ENCODE measurements at regions not wholly inside any gene's neighbourhood (a gene's known extent, or its start where the extent isn't known, plus 50 kb on each side); places are given as distances from the start of the nearest gene placed in this dataset.
A peak's percentile ranks its signal among the peaks of the same experiment; 100 is the strongest.

GRCh38 chr11:91248199-91248807 is 976.3 kb upstream of the FAT3 start:
- no peak for DNase-seq (ENCODE audit: low read depth, low spot score)

DNA sequence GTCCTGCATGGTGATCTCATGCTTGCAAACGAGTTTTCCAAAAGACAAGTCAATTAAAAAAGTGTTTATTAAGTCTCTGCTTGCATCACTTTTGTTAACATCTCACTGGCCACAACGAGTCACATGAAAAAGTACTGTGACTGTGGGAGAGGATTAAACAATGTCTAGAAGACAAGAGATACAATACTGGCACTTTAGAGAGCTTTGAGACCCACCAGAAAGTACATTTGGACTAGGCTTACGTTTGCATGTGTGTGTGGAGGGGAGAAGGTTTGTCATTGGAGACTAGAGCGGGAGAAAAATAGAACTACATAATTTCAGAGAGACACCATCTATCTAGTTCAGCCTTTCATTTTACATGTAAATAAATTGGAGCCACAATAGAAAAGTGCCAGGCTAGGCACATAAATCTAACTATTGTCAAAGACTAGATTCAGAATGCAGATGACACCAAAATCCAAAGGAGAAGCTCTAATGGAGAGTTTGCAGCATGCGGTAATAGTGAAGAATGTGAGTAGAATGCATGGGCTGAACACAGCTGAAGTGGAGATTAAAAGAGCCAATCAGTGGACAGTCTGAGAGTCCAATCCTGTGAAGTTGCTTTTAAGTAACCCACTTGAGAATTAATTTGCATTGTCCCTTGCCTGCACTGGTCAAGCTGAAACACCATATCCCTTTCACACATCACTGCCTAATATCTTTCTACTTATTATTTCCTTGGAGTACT is 977.4 kb upstream of the FAT3 start:
- no peak for DNase-seq (ENCODE audit: low read depth, low spot score)

DNA sequence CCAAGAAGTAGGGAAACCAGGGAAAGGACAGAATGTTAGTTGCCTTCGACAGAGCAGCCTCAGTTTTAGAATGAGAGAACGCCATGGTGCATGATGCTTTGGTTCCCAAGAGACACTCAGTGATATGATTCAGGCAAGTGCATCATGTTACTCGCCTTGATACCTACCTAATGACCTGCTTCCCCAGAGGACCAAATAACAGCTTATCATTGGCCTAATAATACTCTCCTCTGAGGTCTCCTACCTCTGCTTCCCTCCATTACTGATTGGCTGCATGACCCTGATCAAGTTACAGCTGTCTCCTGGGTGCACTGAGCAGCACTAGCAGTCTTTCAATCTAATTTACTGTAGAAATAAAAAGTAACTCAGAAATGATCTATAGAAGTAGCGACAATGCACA is 979.7 kb upstream of the FAT3 start:
- DNase-seq (ENCODE audit: low read depth, low spot score), result no peak

- no peak for DNase-seq (ENCODE audit: low read depth, low spot score)
Observed at GRCh38 chr11:91243630-91244029, 981.0 kb upstream of the FAT3 start.

DNA sequence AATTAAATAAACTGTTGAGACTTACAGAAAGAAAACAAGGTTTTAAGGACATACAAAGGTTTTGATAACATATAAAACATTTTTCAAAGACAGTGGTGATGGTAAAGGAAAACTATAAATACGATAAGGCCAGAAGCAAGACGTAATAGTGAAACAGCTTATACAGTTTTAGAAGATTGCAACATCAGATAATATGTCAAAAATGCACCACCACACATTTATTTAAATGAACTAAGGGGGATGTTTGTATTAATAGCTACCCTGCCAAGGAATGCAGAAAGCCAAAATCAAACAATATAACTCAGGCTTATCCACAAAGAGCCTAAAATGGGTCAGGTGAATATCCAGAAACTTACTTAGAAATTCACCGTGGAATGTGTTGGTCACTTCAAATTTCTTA is 981.6 kb upstream of the FAT3 start:
- no peak for DNase-seq (ENCODE audit: low read depth, low spot score)

GRCh38 chr11:91241226-91241625 is 983.4 kb upstream of the FAT3 start:
- DNase-seq (ENCODE audit: low read depth, low spot score), result no peak

- no peak for DNase-seq (ENCODE audit: low read depth, low spot score)
Observed at GRCh38 chr11:91239359-91239758, 985.3 kb upstream of the FAT3 start.

DNA sequence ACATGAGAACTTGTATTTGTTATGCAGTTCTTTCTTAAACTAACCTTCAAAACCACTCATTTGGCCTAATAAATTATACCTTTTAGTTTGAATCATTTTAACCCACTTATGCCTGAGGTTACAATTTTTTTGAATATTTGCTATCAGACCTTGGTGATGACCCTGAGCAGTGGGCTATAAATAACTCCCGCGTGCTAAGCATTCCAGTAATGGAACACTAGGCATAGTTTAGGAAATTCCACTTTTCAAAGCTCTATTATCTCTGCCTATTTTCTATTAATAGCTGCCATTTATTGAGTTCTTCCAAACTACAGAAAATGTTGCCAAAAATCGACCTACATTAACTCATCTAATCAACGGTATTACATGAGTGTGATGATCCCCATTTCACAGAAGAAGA is 993.4 kb upstream of the FAT3 start:
- DNase-seq (ENCODE audit: low read depth, low spot score), result no peak

GRCh38 chr11:91230647-91231046 is 994.0 kb upstream of the FAT3 start:
- DNase-seq (ENCODE audit: low read depth, low spot score), result no peak

GRCh38 chr11:91222830-91223229 is 1000.0 kb upstream of the CHORDC1 start:
- DNase-seq (ENCODE audit: low read depth, low spot score), result no peak

DNA sequence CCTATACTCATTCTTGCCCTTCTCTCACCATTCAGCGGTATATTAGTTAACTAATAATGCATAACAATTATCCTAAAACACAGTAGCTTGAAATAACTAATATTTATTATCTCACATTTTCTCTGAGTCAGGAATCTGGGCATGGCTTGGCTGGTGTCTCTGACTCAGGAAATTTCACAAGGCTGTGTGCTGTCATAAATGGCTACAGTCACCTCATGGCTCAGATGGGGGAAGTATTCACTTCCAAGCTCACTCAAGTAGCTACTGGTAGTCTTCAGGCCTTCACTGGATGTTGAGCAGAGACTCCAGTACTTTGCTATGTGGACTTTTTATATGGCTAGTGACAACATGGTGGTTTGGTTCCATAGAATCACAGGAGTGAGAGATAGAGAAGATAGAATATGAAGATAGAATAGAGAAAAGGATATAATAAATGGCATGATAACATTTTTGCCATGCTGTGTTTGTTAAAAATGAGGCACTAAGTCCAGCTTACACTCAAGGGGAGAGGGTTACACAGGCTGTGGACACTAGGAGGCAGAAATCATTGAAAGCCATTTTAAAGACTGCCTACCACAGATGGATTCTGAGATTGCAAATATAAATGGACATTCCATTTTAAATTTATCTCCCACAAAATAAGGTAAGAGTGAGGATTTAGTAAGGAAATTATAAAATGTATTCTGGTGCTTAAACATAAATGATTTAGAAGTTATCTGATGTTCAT is 997.8 kb upstream of the CHORDC1 start:
- no peak for DNase-seq (ENCODE audit: low read depth, low spot score)

DNA sequence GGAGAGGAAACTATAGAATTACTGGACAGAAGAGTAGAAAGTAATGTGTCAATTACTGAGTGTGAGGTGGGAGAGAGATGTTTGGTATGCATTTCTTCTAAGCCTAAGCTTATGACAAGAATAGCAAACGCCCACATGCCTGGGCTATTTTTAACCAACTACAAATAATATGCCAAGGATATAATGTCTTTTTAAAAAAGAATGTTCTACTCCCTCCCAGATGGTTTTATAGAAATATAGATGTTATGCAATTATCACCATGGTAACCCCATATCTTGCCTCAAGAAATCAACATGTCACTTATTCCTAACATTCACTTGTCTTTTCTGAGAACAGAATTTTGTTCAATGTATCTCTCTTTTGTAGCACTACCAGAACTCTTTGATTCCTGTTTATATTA is 996.7 kb upstream of the CHORDC1 start:
- no peak for DNase-seq (ENCODE audit: low read depth, low spot score)

DNA sequence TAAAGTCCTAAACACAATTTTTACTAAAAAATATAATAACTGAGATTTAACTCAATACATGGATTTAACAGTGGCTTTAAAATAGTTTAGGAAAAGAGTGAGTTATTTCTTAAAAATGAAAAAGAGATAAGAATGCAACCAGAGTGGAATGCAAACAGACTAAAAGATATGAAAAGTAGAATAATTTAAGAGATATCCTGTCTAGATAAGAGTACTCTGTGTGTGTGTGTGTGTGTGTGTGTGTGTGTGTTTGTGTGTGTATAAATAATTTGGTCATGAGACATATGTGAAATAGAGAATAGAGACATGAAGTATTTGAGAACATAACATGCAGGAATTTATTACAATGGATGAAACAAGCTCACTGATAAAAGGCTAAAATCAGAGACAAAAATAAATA is 986.9 kb upstream of the CHORDC1 start:
- no peak for DNase-seq (ENCODE audit: low read depth, low spot score)

DNA sequence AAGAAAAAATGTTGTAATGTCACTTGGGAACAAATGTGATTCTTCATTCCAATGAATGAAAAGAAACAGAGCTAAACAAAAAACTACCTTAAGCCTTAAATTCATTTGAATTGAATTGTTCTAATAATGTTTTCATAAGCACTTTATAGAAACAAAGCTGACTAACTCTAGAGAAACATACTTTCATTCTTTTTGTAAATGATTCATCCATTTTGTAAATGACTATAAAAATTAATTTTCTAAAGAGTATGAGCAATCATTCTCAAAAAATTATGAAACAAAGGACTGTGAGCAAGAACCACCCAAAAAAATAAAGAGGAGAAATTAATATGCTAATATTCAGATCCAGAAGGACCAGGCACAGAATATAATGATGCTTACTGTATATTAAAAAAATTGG is 986.5 kb upstream of the CHORDC1 start:
- DNase-seq (ENCODE audit: low read depth, low spot score), result no peak

- DNase-seq (ENCODE audit: low read depth, low spot score), result peak; percentile 93
Observed at GRCh38 chr11:91199866-91200265, 977.0 kb upstream of the CHORDC1 start.

GRCh38 chr11:91194546-91194945 is 971.7 kb upstream of the CHORDC1 start:
- DNase-seq (ENCODE audit: low read depth, low spot score), result no peak

GRCh38 chr11:91188484-91188883 is 965.6 kb upstream of the CHORDC1 start:
- no peak for DNase-seq (ENCODE audit: low read depth, low spot score)

DNA sequence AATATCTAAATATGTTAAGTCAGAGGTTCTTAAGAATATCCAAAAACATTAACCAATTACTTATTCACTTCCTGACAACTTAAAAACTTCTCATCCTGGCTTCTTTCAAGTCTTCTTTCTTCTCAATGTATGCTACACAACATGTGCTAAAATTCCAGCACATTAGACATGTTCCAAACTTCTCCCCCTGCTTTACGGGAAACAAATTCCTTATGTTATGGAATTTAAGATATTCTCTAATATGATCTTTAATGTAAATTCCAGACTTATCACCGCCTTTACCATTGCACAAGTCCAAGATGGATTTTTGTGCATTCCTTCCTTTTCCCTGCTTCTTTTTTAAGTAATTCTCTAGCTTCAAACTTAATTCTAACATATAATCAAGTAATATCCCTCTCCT is 964.5 kb upstream of the CHORDC1 start:
- no peak for DNase-seq (ENCODE audit: low read depth, low spot score)

DNA sequence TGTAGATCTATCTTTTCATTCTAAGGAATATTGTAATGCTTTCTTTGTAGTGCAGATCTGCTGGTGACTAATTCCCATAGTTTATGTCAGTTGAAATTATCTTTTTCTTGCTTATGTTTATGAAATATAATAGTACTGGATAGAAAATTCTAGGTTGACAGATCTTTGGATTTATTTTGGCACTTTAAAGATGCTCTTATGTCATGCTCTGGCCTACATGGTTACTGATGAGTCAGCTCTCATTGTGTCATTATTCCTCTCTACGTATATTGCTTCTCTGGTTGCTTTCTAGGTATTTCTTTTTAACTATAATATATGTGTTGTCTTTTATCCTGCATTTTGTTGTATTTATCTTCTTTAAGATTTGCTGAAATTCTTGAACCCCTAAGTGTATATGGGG is 955.5 kb upstream of the CHORDC1 start:
- DNase-seq (ENCODE audit: low read depth, low spot score), result no peak

- no peak for DNase-seq (ENCODE audit: low read depth, low spot score)
Observed at GRCh38 chr11:91174734-91175133, 951.9 kb upstream of the CHORDC1 start.

- DNase-seq (ENCODE audit: low read depth, low spot score), result no peak
Observed at GRCh38 chr11:91174193-91174592, 951.3 kb upstream of the CHORDC1 start.

- DNase-seq (ENCODE audit: low read depth, low spot score), result no peak
Observed at GRCh38 chr11:91173701-91174100, 950.9 kb upstream of the CHORDC1 start.

DNA sequence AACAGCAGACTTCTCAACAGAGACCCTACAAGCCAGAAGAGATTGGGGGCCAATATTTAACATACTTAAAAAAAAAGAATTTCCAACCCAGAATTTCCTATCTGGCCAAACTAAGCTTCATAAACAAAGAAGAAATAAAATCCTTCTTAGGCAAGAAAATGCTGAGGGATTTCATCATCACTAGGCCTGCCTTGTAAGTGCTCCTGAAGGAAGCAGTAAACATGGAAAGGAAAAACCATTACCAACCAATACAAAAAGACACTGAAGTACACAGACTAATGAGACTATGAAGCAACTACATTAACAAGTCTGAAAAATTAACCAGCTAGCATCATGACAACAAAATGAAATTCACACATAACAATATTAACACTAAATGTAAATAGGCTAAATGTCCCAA is 947.9 kb upstream of the CHORDC1 start:
- no peak for DNase-seq (ENCODE audit: low read depth, low spot score)

Data from brain pericyte (primary cell).